Osteoblast (primary cell): ENCODE measurements at regions not wholly inside any gene's neighbourhood (a gene's known extent, or its start where the extent isn't known, plus 50 kb on each side); places are given as distances from the start of the nearest gene placed in this dataset.

Experiments
- DNase-seq: peaks from one replicate; pipeline ENCODE4 v3.0.0; 2011; ENCODE audit warnings: low spot score, mixed read lengths; ENCODE audit not compliant: insufficient read length; ENCODE audit errors: missing footprints
- H2AFZ ChIP-seq: 2 replicates; pipeline ENCODE4 v1.6.0; 2011; ENCODE audit warnings: mild to moderate bottlenecking, low read length
- H3K27ac ChIP-seq: 2 replicates; pipeline ENCODE4 v1.5.1; 2011; ENCODE audit warnings: mild to moderate bottlenecking, low read depth, low read length, moderate library complexity
- H3K27me3 ChIP-seq: 2 replicates; pipeline ENCODE4 v1.6.0; 2012; ENCODE audit warnings: mild to moderate bottlenecking, control low read depth, inconsistent platforms, low read length, moderate library complexity; ENCODE audit not compliant: insufficient read depth
- H3K36me3 ChIP-seq: 2 replicates; pipeline ENCODE4 v1.5.1; 2011; ENCODE audit warnings: mild to moderate bottlenecking, low read length, control low read depth, moderate library complexity; ENCODE audit not compliant: insufficient read depth
- H3K4me1 ChIP-seq: 2 replicates; pipeline ENCODE4 v1.5.1; 2011; ENCODE audit warnings: mild to moderate bottlenecking, low read length, control low read depth, moderate library complexity; ENCODE audit not compliant: insufficient read depth
- H3K4me2 ChIP-seq: 2 replicates; pipeline ENCODE4 v1.6.0; 2011; ENCODE audit warnings: mild to moderate bottlenecking, low read length; ENCODE audit not compliant: insufficient read depth
- H3K4me3 ChIP-seq: fragments of 200-600 bp; sonication (generic); 3 replicates; pipeline ENCODE4 v1.5.1; 2012; ENCODE audit warnings: mild to moderate bottlenecking, low read length, inconsistent platforms; ENCODE audit not compliant: insufficient read depth
- H3K79me2 ChIP-seq: 2 replicates; pipeline ENCODE4 v1.6.0; 2012; ENCODE audit warnings: mild to moderate bottlenecking, low read length, control low read depth, inconsistent platforms; ENCODE audit not compliant: insufficient read depth
- H3K9me3 ChIP-seq: 2 replicates; pipeline ENCODE4 v1.5.1; 2011; ENCODE audit warnings: low read depth, low read length, control low read depth
- H4K20me1 ChIP-seq: 2 replicates; pipeline ENCODE4 v1.6.0; 2012; ENCODE audit warnings: mild to moderate bottlenecking, low read length, control low read depth; ENCODE audit not compliant: insufficient read depth
- TF ChIP-seq, protein P1 (sequence below): IDR thresholded peaks from 2 replicates; pipeline ENCODE4 v1.5.1; 2011; ENCODE audit warnings: mild to moderate bottlenecking, low read depth, low read length, moderate library complexity; ENCODE audit errors: extremely low read depth

- Histone ChIP-seq H3K27me3 (peaks cover 8% of the 10 kb centered on the region), H3K4me3 (no peak overlapping the region), H3K9me3 (no peaks in the 10 kb centered on the region), H3K36me3 (no peaks in the 10 kb centered on the region), H3K4me1 (peaks cover 16% of the 10 kb centered on the region), H3K27ac (no peak overlapping the region), H3K79me2 (no peaks in the 10 kb centered on the region), H3K4me2 (no peak overlapping the region), H4K20me1 (no peaks in the 10 kb centered on the region), H2AFZ (no peak overlapping the region)
- TF ChIP-seq, protein P1, sequence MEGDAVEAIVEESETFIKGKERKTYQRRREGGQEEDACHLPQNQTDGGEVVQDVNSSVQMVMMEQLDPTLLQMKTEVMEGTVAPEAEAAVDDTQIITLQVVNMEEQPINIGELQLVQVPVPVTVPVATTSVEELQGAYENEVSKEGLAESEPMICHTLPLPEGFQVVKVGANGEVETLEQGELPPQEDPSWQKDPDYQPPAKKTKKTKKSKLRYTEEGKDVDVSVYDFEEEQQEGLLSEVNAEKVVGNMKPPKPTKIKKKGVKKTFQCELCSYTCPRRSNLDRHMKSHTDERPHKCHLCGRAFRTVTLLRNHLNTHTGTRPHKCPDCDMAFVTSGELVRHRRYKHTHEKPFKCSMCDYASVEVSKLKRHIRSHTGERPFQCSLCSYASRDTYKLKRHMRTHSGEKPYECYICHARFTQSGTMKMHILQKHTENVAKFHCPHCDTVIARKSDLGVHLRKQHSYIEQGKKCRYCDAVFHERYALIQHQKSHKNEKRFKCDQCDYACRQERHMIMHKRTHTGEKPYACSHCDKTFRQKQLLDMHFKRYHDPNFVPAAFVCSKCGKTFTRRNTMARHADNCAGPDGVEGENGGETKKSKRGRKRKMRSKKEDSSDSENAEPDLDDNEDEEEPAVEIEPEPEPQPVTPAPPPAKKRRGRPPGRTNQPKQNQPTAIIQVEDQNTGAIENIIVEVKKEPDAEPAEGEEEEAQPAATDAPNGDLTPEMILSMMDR, result no peak
- DNase-seq, result no peak
Observed at GRCh38 chrX:39955625-39956024, 142.1 kb downstream of the BCOR start.

DNA sequence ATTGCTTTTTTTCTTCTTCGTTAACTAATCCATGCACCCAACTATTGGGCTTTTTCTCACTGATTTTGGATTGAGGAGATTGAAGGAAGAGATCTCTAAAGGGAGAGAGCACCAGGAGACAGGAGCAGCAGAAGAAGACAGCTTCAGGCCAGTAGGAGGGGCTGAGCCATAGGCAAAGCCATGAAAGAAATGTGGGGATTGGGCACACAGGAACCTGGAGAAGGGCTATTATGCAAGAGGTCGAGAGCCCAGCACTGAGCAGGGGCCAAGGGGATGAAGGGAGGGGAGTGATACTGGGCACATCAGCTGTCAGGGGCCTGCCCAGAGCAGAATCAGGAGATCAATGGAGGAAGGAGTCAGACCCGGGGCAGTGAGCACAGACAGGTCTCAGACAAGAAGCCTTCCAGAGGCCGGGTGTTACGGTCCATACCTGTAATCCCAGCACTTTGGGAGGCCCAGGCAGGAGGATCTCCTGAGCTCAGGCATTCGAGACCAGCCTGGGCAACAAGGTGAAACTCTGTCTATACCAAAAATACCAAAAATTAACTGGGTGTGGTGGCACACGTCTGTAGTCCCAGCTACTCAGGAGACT lies 140.9 kb downstream of the BCOR start:
- Histone ChIP-seq H3K27me3 (peaks cover 8% of the 10 kb centered on the region), H3K4me2 (no peak overlapping the region), H3K4me1 (peaks cover 16% of the 10 kb centered on the region), H3K9me3 (no peaks in the 10 kb centered on the region), H3K4me3 (no peak overlapping the region), H2AFZ (no peak overlapping the region), H3K36me3 (no peaks in the 10 kb centered on the region), H3K79me2 (no peaks in the 10 kb centered on the region), H4K20me1 (no peaks in the 10 kb centered on the region), H3K27ac (no peak overlapping the region)
- DNase-seq, result no peak
- TF ChIP-seq, protein P1, result no peak

GRCh38 chrX:39957816-39958566 lies 139.8 kb downstream of the BCOR start:
- no peaks in the 10 kb centered on the region for H3K36me3 ChIP-seq
- H3K27ac ChIP-seq, result peak overlapping the region; percentile 46
- peak; percentile 73 for DNase-seq
- no peak overlapping the region for H3K4me2 ChIP-seq
- H3K4me3 ChIP-seq, result no peak overlapping the region
- H3K79me2 ChIP-seq, result no peaks in the 10 kb centered on the region
- no peak overlapping the region for H2AFZ ChIP-seq
- no peaks in the 10 kb centered on the region for H3K9me3 ChIP-seq
- H3K27me3 ChIP-seq, result peaks cover 8% of the 10 kb centered on the region
- H4K20me1 ChIP-seq, result no peaks in the 10 kb centered on the region
- H3K4me1 ChIP-seq, result peaks cover 16% of the 10 kb centered on the region
- TF ChIP-seq, protein P1, result no peak

DNA sequence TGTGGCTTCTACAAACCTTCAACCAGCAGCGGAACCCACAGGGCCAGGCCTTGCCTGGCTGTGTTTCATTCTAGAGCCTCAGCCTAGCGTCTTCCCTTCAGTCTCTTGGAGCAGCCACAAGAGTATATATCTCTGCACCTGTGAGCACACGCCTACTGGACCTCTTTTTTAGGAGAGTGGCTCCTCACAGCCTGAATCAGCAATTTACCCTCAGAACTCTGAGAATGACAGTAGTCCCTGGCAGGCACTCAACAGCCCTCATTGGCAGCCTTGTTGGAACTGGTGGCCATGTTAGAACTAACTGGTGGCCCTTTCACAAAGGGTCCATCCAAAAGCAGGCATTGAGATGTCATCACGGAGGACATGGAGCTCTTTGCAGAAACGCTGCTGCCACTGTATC lies 138.9 kb downstream of the BCOR start:
- Histone ChIP-seq H3K79me2 (no peaks in the 10 kb centered on the region), H4K20me1 (no peaks in the 10 kb centered on the region), H3K4me2 (no peak overlapping the region), H3K36me3 (no peaks in the 10 kb centered on the region), H3K9me3 (no peaks in the 10 kb centered on the region), H3K4me3 (no peak overlapping the region), H3K27ac (no peak overlapping the region), H3K4me1 (peaks cover 11% of the 10 kb centered on the region), H3K27me3 (peaks cover 8% of the 10 kb centered on the region), H2AFZ (no peak overlapping the region)
- TF ChIP-seq, protein P1, result no peak
- no peak for DNase-seq
